Frontal cortex (tissue), 3 donors: ENCODE measurements at regions not wholly inside any gene's neighbourhood (a gene's known extent, or its start where the extent isn't known, plus 50 kb on each side); places are given as distances from the start of the nearest gene placed in this dataset.

Source experiments
- DNase-seq, 2 donors: peaks; one replicate each; pipeline ENCODE4 v3.0.0; 2012; ENCODE audit warnings: low spot score in 2 of 2
- FAIRE-seq: peaks from 2 replicates; lab custom pipeline; 2012; peaks lifted over from hg19 to GRCh38; lab: Jason Lieb, UNC
- donor health status: control.
- donor health status: control.
- donor health status: control.

- DNase-seq (no peak), FAIRE-seq (no peak)
Measured at GRCh38 chr5:89417515-89417914, 534.5 kb upstream of the MEF2C start.

- no peak for FAIRE-seq
- no peak for DNase-seq
Measured at GRCh38 chr5:89411891-89412290, 528.9 kb upstream of the MEF2C start.

GRCh38 chr5:89407054-89407453 lies 524.1 kb upstream of the MEF2C start:
- DNase-seq = no peak
- FAIRE-seq = no peak

- DNase-seq = no peak
- FAIRE-seq = no peak
Measured at GRCh38 chr5:89401659-89402058, 518.7 kb upstream of the MEF2C start.

- DNase-seq (no peak), FAIRE-seq (no peak)
Measured at GRCh38 chr5:89401012-89401411, 518.0 kb upstream of the MEF2C start.

- no peak for FAIRE-seq
- no peak for DNase-seq
Measured at GRCh38 chr5:89399548-89399947, 516.6 kb upstream of the MEF2C start.

GRCh38 chr5:89397096-89397495 lies 514.1 kb upstream of the MEF2C start:
- no peak for DNase-seq
- no peak for FAIRE-seq

- FAIRE-seq (no peak), DNase-seq (no peak)
Measured at GRCh38 chr5:89396278-89396954, 513.4 kb upstream of the MEF2C start.

- FAIRE-seq (no peak), DNase-seq (no peak)
Measured at GRCh38 chr5:89395111-89395510, 512.1 kb upstream of the MEF2C start.

GRCh38 chr5:89388872-89389271 lies 505.9 kb upstream of the MEF2C start:
- FAIRE-seq = no peak
- DNase-seq = no peak

- DNase-seq (no peak), FAIRE-seq (no peak)
Measured at GRCh38 chr5:89384391-89384790, 501.4 kb upstream of the MEF2C start.

GRCh38 chr5:89380635-89381034 lies 497.7 kb upstream of the MEF2C start:
- DNase-seq (no peak), FAIRE-seq (no peak)

- FAIRE-seq (no peak), DNase-seq (no peak)
Measured at GRCh38 chr5:89377767-89378455, 494.9 kb upstream of the MEF2C start.

- no peak for FAIRE-seq
- DNase-seq = no peak
Measured at GRCh38 chr5:89374818-89375521, 492.0 kb upstream of the MEF2C start.

GRCh38 chr5:89374144-89374784 lies 491.3 kb upstream of the MEF2C start:
- no peak for FAIRE-seq
- DNase-seq = no peak

- FAIRE-seq = no peak
- no peak for DNase-seq
Measured at GRCh38 chr5:89372176-89372575, 489.2 kb upstream of the MEF2C start.

- DNase-seq (no peak), FAIRE-seq (no peak)
Measured at GRCh38 chr5:89371646-89372045, 488.7 kb upstream of the MEF2C start.

- DNase-seq = no peak
- no peak for FAIRE-seq
Measured at GRCh38 chr5:89359046-89359445, 476.1 kb upstream of the MEF2C start.

GRCh38 chr5:89353837-89354551 lies 471.0 kb upstream of the MEF2C start:
- no peak for DNase-seq

GRCh38 chr5:89351975-89352374 lies 469.0 kb upstream of the MEF2C start:
- FAIRE-seq (no peak), DNase-seq (no peak)

More at GRCh38 chr5:89353837-89354551, 471.0 kb upstream of the MEF2C start:
- FAIRE-seq = no peak
